Gastroesophageal sphincter (tissue), 4 donors: ENCODE measurements at regions not wholly inside any gene's neighbourhood (a gene's known extent, or its start where the extent isn't known, plus 50 kb on each side); places are given as distances from the start of the nearest gene placed in this dataset.

Source experiments
- ATAC-seq: fragments of 150-250 bp; one replicate; pipeline ENCODE4 v1.9.1; 2016; ENCODE audit warnings: mild to moderate bottlenecking, moderate library complexity
- H3K27ac ChIP-seq, 4 donors: fragments of 200-600 bp; sonication (generic) in 3 of 4; 1 replicate in 3 of 4; 2 replicates in 1 of 4; pipeline ENCODE4 v1.5.1; 2016 to 2019
- H3K27me3 ChIP-seq: fragments of 200-600 bp; sonication (generic); one replicate; pipeline ENCODE4 v1.5.1; 2019
- H3K36me3 ChIP-seq, 2 donors: fragments of 200-600 bp; sonication (generic); one replicate each; pipeline ENCODE4 v1.5.1; 2019; ENCODE audit warnings: control low read depth in 1 of 2
- H3K4me1 ChIP-seq, 3 donors: fragments of 200-600 bp; sonication (generic); 1 replicate in 2 of 3; 2 replicates in 1 of 3; pipeline ENCODE4 v1.5.1; 2016 to 2019; ENCODE audit warnings: control low read depth in 2 of 3
- H3K4me3 ChIP-seq, 2 donors: fragments of 200-600 bp; sonication (generic); one replicate each; pipeline ENCODE4 v1.5.1; 2019; ENCODE audit warnings: mild to moderate bottlenecking in 1 of 2, moderate library complexity in 1 of 2
- H3K9me3 ChIP-seq, 3 donors: fragments of 200-600 bp; sonication (generic); one replicate each; pipeline ENCODE4 v1.5.1; 2017 to 2019; ENCODE audit warnings: control low read depth in 2 of 3
- CTCF ChIP-seq, 4 experiments: fragments of 200-600 bp in 2 of 4; fragments of 450-650 bp in 2 of 4; sonication (generic) in 1 of 4; IDR thresholded peaks; one replicate each; pipeline ENCODE4 v1.5.1; 2017 to 2019; ENCODE audit warnings: antibody characterized with exemption in 4 of 4, mild to moderate bottlenecking in 2 of 4, moderate library complexity in 2 of 4
- EP300 ChIP-seq: sonication (generic); formaldehyde crosslinking; IDR thresholded peaks from one replicate; pipeline ENCODE4 v1.6.1; 2017; ENCODE audit warnings: antibody characterized with exemption, mild to moderate bottlenecking
- POLR2A ChIP-seq, 2 donors: fragments of 450-650 bp; IDR thresholded peaks; one replicate each; pipeline ENCODE4 v1.6.1; 2017; ENCODE audit warnings: antibody characterized with exemption in 2 of 2, mild to moderate bottlenecking in 2 of 2, moderate library complexity in 1 of 2
- POLR2AphosphoS5 ChIP-seq: sonication (generic); formaldehyde crosslinking; IDR thresholded peaks from one replicate; pipeline ENCODE4 v1.6.1; 2017; ENCODE audit warnings: antibody characterized with exemption
- WGBS, 2 donors: methylation state at CpG; one replicate each; pipeline ENCODE4 v1.1.5; 2018; ENCODE audit warnings: low coverage in 1 of 2; 5-methylcytosine and 5-hydroxymethylcytosine counted together

GRCh38 chr6:153963352-153963751, 75.7 kb upstream of the OPRM1 start:
- Histone ChIP-seq H3K27ac (no peak overlapping the region), H3K36me3 (no peaks in the 10 kb centered on the region), H3K4me1 (no peaks in the 10 kb centered on the region), H3K9me3 (no peaks in the 10 kb centered on the region), H3K27me3 (no peaks in the 10 kb centered on the region), H3K4me3 (no peak overlapping the region)
- TF ChIP-seq EP300 (no peak), POLR2A (IDR thresholded peaks at IDR 0.05) (no peak), POLR2AphosphoS5 (no peak), CTCF (IDR thresholded peaks at IDR 0.05) (no peak)
- WGBS, 2 donors: 59 to 66% methylated on average over 3 of the region's 3 CpGs
- no peak for ATAC-seq

- no peaks in the 10 kb centered on the region for H3K27me3 ChIP-seq
- no peak overlapping the region for H3K4me3 ChIP-seq
- no peaks in the 10 kb centered on the region for H3K4me1 ChIP-seq
- WGBS, 2 donors: 55 to 66% methylated on average over 2 of the region's 2 CpGs
- ATAC-seq: no peak
- TF ChIP-seq EP300: no peak
- TF ChIP-seq POLR2AphosphoS5: no peak
- TF ChIP-seq POLR2A (IDR thresholded peaks at IDR 0.05): no peak
- no peak for TF ChIP-seq CTCF (IDR thresholded peaks at IDR 0.05)
- no peak overlapping the region for H3K27ac ChIP-seq
- H3K36me3 ChIP-seq: no peaks in the 10 kb centered on the region
- no peaks in the 10 kb centered on the region for H3K9me3 ChIP-seq
These were observed 76.5 kb upstream of the OPRM1 start for GRCh38 chr6:153962555-153962954.

- Histone ChIP-seq H3K4me1 (no peaks in the 10 kb centered on the region), H3K4me3 (no peak overlapping the region), H3K27ac (no peak overlapping the region), H3K9me3 (no peaks in the 10 kb centered on the region), H3K27me3 (no peaks in the 10 kb centered on the region), H3K36me3 (no peaks in the 10 kb centered on the region)
- TF ChIP-seq POLR2A (IDR thresholded peaks at IDR 0.05): no peak
- no peak for TF ChIP-seq CTCF (IDR thresholded peaks at IDR 0.05)
- no peak for TF ChIP-seq EP300
- no peak for TF ChIP-seq POLR2AphosphoS5
- 63 to 69% methylated on average over 1 of the region's 1 CpG for whole genome bisulfite sequencing, 2 donors
- ATAC-seq: no peak
These were observed 78.3 kb upstream of the OPRM1 start for GRCh38 chr6:153960741-153961140.

- no peak for TF ChIP-seq EP300
- TF ChIP-seq POLR2A (IDR thresholded peaks at IDR 0.05): no peak
- TF ChIP-seq POLR2AphosphoS5: no peak
- no peak for TF ChIP-seq CTCF (IDR thresholded peaks at IDR 0.05)
- no peaks in the 10 kb centered on the region for H3K27me3 ChIP-seq
- no peak overlapping the region for H3K27ac ChIP-seq
- H3K9me3 ChIP-seq: no peaks in the 10 kb centered on the region
- no peaks in the 10 kb centered on the region for H3K36me3 ChIP-seq
- WGBS, 2 donors: 34 to 76% methylated on average over 2 to 4 of the region's 4 CpGs
- H3K4me3 ChIP-seq: no peak overlapping the region
- H3K4me1 ChIP-seq: no peaks in the 10 kb centered on the region
- ATAC-seq: no peak
These were observed 78.8 kb upstream of the OPRM1 start for GRCh38 chr6:153960281-153960680.

GRCh38 chr6:153959276-153959675, 79.8 kb upstream of the OPRM1 start:
- Histone ChIP-seq H3K4me1 (no peaks in the 10 kb centered on the region), H3K27ac (no peak overlapping the region), H3K27me3 (no peaks in the 10 kb centered on the region), H3K9me3 (no peaks in the 10 kb centered on the region), H3K36me3 (no peaks in the 10 kb centered on the region), H3K4me3 (no peak overlapping the region)
- no peak for ATAC-seq
- TF ChIP-seq POLR2A (IDR thresholded peaks at IDR 0.05): no peak
- no peak for TF ChIP-seq POLR2AphosphoS5
- no peak for TF ChIP-seq EP300
- WGBS, 2 donors: 80 to 90% methylated on average over 1 of the region's 1 CpG
